HepG2 (cell line): ENCODE measurements at regions not wholly inside any gene's neighbourhood (a gene's known extent, or its start where the extent isn't known, plus 50 kb on each side); places are given as distances from the start of the nearest gene placed in this dataset.

Experiments used
- ATAC-seq: fragments of 200-7000 bp; cut with Tn5 transposase; 3 replicates; pipeline ENCODE4 v1.9.1; 2020; ENCODE audit warnings: mild to moderate bottlenecking, moderate library complexity
- BruUV-seq: library from RNA; stranded (reverse); fragments of 400-500 nt; replicated peaks from 2 replicates; lab custom pipeline; 2021; lab: Mats Ljungman, UMichigan
- CTCF ChIA-PET: fragments of 300-600 bp; formaldehyde crosslinking; extraction: SDS; loops from one replicate; lab custom pipeline; 2021; ENCODE audit warnings: low total read pairs, inconsistent platforms, low intra/inter-chr PET ratio; lab: Yijun Ruan, JAX
- POLR2A ChIA-PET: fragments of 350-600 bp; sonication (Branson Sonifier 250); formaldehyde crosslinking; loops from one replicate; lab custom pipeline; 2020; ENCODE audit warnings: antibody characterized with exemption, inconsistent platforms; lab: Yijun Ruan, JAX
- DNase-seq: peaks from one replicate; pipeline ENCODE4 v3.0.0-alpha.2; 2015; ENCODE audit warnings: low spot score
- FAIRE-seq: peaks from 3 replicates; lab custom pipeline; 2011; peaks lifted over from hg19 to GRCh38; lab: Jason Lieb, UNC
- H2AFZ ChIP-seq: one replicate; pipeline ENCODE4 v1.6.1; 2011; ENCODE audit warnings: low read length, inconsistent platforms
- H3K27ac ChIP-seq: fragments of 300-600 bp; 3 replicates; pipeline ENCODE4 v1.8.0; 2011; ENCODE audit warnings: mixed run types, mild to moderate bottlenecking, mixed read lengths, low read length, inconsistent platforms; ENCODE audit not compliant: insufficient read depth; ENCODE audit errors: extremely low read length
- H3K27me3 ChIP-seq, 2 experiments: fragments of 200-600 bp in 1 of 2; 2 replicates in 1 of 2; 3 replicates in 1 of 2; pipeline versions ENCODE4 v1.6.0 to v1.8.0; 2011; ENCODE audit warnings: low read length in 2 of 2, mild to moderate bottlenecking in 2 of 2, moderate library complexity in 2 of 2, inconsistent platforms in 1 of 2; ENCODE audit not compliant: insufficient read depth in 2 of 2, control insufficient read depth in 1 of 2
- H3K36me3 ChIP-seq, 2 experiments: fragments of 200-600 bp in 1 of 2; replicated peaks in 1 of 2; 2 replicates in 1 of 2; 3 replicates in 1 of 2; pipeline versions ENCODE4 v1.5.1 to v1.8.0; 2011; ENCODE audit warnings: low read length in 2 of 2, inconsistent platforms in 1 of 2; ENCODE audit not compliant: insufficient read depth in 2 of 2, control insufficient read depth in 1 of 2
- H3K4me1 ChIP-seq: 2 replicates; pipeline ENCODE4 v1.5.1; 2012; ENCODE audit warnings: low read length, inconsistent platforms; ENCODE audit not compliant: insufficient read depth
- H3K4me2 ChIP-seq: 2 replicates; pipeline ENCODE4 v1.6.0; 2011; ENCODE audit warnings: low read depth, low read length, inconsistent platforms
- H3K4me3 ChIP-seq, 3 experiments: fragments of 200-600 bp in 1 of 3; sonication (generic), shearing (Covaris generic) in 1 of 3; replicated peaks in 1 of 3; 2 replicates each; pipeline ENCODE4 v1.5.1; 2011 to 2016; ENCODE audit warnings: low read length in 3 of 3, inconsistent platforms in 2 of 3, low read depth in 2 of 3, mild to moderate bottlenecking in 2 of 3, control low read depth in 1 of 3, mixed read lengths in 1 of 3; ENCODE audit not compliant: insufficient read depth in 1 of 3
- H3K79me2 ChIP-seq: one replicate; pipeline ENCODE4 v1.6.1; 2011; ENCODE audit warnings: low read length, inconsistent platforms; ENCODE audit not compliant: insufficient read depth
- H3K9ac ChIP-seq: 2 replicates; pipeline ENCODE4 v1.6.0; 2011; ENCODE audit warnings: mild to moderate bottlenecking, low read depth, low read length, inconsistent platforms; ENCODE audit not compliant: insufficient read depth
- H3K9me3 ChIP-seq: 2 replicates; pipeline ENCODE4 v1.5.1; 2012; ENCODE audit warnings: mild to moderate bottlenecking, low read length
- H4K20me1 ChIP-seq: 2 replicates; pipeline ENCODE4 v1.6.0; 2011; ENCODE audit warnings: inconsistent platforms, mild to moderate bottlenecking, low read length, moderate library complexity; ENCODE audit not compliant: insufficient read depth
- BCLAF1 ChIP-seq: fragments of 450-650 bp; IDR thresholded peaks from 2 replicates; pipeline ENCODE4 v1.6.1; 2017; ENCODE audit warnings: mild to moderate bottlenecking
- FOXA1 ChIP-seq, 2 experiments: fragments of 450-650 bp in 1 of 2; sonication (generic) in 1 of 2; formaldehyde crosslinking in 1 of 2; IDR thresholded peaks; 2 replicates each; pipeline versions ENCODE4 v1.4.0 to v1.6.1; 2016 to 2020; ENCODE audit warnings: missing genetic modification reagents in 1 of 2
- KDM2A ChIP-seq: sonication (generic); formaldehyde crosslinking; IDR thresholded peaks from 2 replicates; pipeline ENCODE4 v1.4.0; 2020; ENCODE audit warnings: low read depth, missing genetic modification reagents, borderline replicate concordance
- MXD1 ChIP-seq: sonication (generic); formaldehyde crosslinking; IDR thresholded peaks from 2 replicates; pipeline ENCODE4 v1.4.0; 2020; ENCODE audit warnings: mild to moderate bottlenecking, missing genetic modification reagents
- RELA ChIP-seq: sonication (generic); formaldehyde crosslinking; IDR thresholded peaks from 2 replicates; pipeline ENCODE4 v1.4.0; 2020; ENCODE audit warnings: missing genetic modification reagents
- TBX2 ChIP-seq: sonication (generic); formaldehyde crosslinking; IDR thresholded peaks from 2 replicates; pipeline ENCODE4 v1.5.0; 2020; ENCODE audit warnings: missing genetic modification reagents, mild to moderate bottlenecking, borderline replicate concordance
- ZNF280B ChIP-seq: sonication (generic); formaldehyde crosslinking; IDR thresholded peaks from 2 replicates; pipeline ENCODE4 v1.5.0; 2020; ENCODE audit warnings: missing genetic modification reagents, mild to moderate bottlenecking, borderline replicate concordance
- ZNF543 ChIP-seq: sonication (generic); formaldehyde crosslinking; IDR thresholded peaks from 2 replicates; pipeline ENCODE4 v1.4.0; 2020; ENCODE audit warnings: mild to moderate bottlenecking, missing genetic modification reagents
- ZNF577 ChIP-seq: sonication (generic); formaldehyde crosslinking; IDR thresholded peaks from 2 replicates; pipeline ENCODE4 v1.4.0; 2020; ENCODE audit warnings: mild to moderate bottlenecking, low read depth, missing genetic modification reagents, borderline replicate concordance
- ZNF883 ChIP-seq: sonication (generic); formaldehyde crosslinking; IDR thresholded peaks from 2 replicates; pipeline ENCODE4 v1.5.1; 2020; ENCODE audit warnings: mild to moderate bottlenecking, missing genetic modification reagents; ENCODE audit errors: not compliant biosample characterization
- WGBS: methylation state at CpG from one replicate; pipeline ENCODE4 v1.1.6; 2017; ENCODE audit warnings: low lambda C conversion rate; 5-methylcytosine and 5-hydroxymethylcytosine counted together
- in situ Hi-C: cut with HindIII; loops from 2 replicates; pipeline ENCODE4 v1.10.0; 2017; ENCODE audit warnings: low pct_unique_long_range_greater_than_20kb; ENCODE audit not compliant: extremely low pct_ligation_motif_present
- intact Hi-C: fragments of 100-400 bp; cut with micrococcal nuclease; formaldehyde crosslinking; loops from one replicate; pipeline ENCODE4 v1.10.0; 2022; ENCODE audit not compliant: unreplicated experiment

- no peak for TF ChIP-seq ZNF280B (CRISPR knock-in tag)
Observed at GRCh38 chr5:5014586-5015235, 125.4 kb upstream of the ADAMTS16 start (continued).

GRCh38 chr5:5017827-5018577 lies 122.1 kb upstream of the ADAMTS16 start:
- Histone ChIP-seq H3K9me3 (no peaks in the 10 kb centered on the region), H3K9ac (no peak overlapping the region), H3K27ac (no peak overlapping the region), H3K4me3 (no peak overlapping the region), H3K27me3 (peaks cover 0 to 8% of the 10 kb centered on the region in 2 experiments; a peak in 1 of 5 replicates), H3K79me2 (no peaks in the 10 kb centered on the region), H3K4me1 (no peaks in the 10 kb centered on the region), H3K36me3 (no peaks in the 10 kb centered on the region), H3K4me2 (no peak overlapping the region), H2AFZ (no peak overlapping the region), H4K20me1 (no peaks in the 10 kb centered on the region)
- in situ Hi-C loops (no loop called here), intact Hi-C loops (no loop called here)
- TF ChIP-seq MXD1 (CRISPR knock-in tag) (no peak), ZNF883 (CRISPR knock-in tag) (no peak), KDM2A (CRISPR knock-in tag) (no peak), BCLAF1 (no peak), RELA (no peak), ZNF577 (CRISPR knock-in tag) (no peak), TBX2 (CRISPR knock-in tag) (no peak), ZNF543 (CRISPR knock-in tag) (no peak), FOXA1 (IDR thresholded peaks at IDR 0.05) (no peak), FOXA1 (CRISPR knock-in tag; IDR thresholded peaks at IDR 0.05) (no peak)
- ChIA-PET CTCF (no interaction called here), POLR2A (no interaction called here)
- BruUV-seq = no TSS peak
- FAIRE-seq = no peak
- no peak for DNase-seq
- ATAC-seq = no peak
- WGBS = 12% methylated on average over 7 of the region's 9 CpGs
